Progenitor cell of endocrine pancreas (in vitro differentiated cells): ENCODE measurements at regions not wholly inside any gene's neighbourhood (a gene's known extent, or its start where the extent isn't known, plus 50 kb on each side); places are given as distances from the start of the nearest gene placed in this dataset.

Source experiments
- DNase-seq: peaks from one replicate; pipeline ENCODE4 v3.0.0; 2021; ENCODE audit warnings: low spot score; ENCODE audit not compliant: unreplicated experiment
- H3K27ac Mint-ChIP-seq: 2 replicates; pipeline ENCODE4 v1.8.0; 2021; ENCODE audit warnings: mild to moderate bottlenecking, moderate library complexity, mixed read lengths
- H3K27me3 Mint-ChIP-seq: 2 replicates; pipeline ENCODE4 v1.8.0; 2021; ENCODE audit warnings: mixed read lengths
- H3K36me3 Mint-ChIP-seq: 2 replicates; pipeline ENCODE4 v1.8.0; 2022; ENCODE audit warnings: mixed read lengths; ENCODE audit not compliant: insufficient read depth
- H3K4me1 Mint-ChIP-seq: 2 replicates; pipeline ENCODE4 v1.8.0; 2021; ENCODE audit warnings: low read depth, mixed read lengths
- H3K4me3 Mint-ChIP-seq: 2 replicates; pipeline ENCODE4 v1.8.0; 2021; ENCODE audit warnings: low read depth, mild to moderate bottlenecking, moderate library complexity, mixed read lengths
- H3K9me3 Mint-ChIP-seq: 2 replicates; pipeline ENCODE4 v1.8.0; 2021; ENCODE audit warnings: low read depth, mixed read lengths
- TF ChIP-seq, protein P1 (sequence below): fragments of 200-600 bp; sonication (generic); IDR thresholded peaks from one replicate; pipeline ENCODE4 v1.5.0; 2021; ENCODE audit warnings: antibody characterized with exemption, mild to moderate bottlenecking; ENCODE audit not compliant: unreplicated experiment

DNA sequence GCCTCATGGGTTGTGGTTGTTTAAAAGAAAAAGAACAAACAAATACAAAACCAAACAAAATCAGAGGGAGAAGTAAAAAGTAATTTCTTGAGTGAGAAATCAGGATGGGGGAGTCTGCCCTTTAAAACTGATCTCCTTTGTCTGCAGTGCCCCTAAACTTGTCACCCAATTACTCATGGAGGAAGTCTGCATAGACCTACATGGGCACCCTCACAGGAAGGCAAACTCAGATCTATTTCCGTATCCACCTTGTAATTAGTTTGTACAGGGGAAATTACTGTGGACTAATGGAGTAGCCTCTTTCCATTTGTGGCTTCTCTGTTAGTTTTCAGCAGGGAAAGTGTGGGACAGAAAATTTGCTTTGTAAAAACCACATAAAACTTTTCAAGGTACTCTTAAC lies 600.4 kb downstream of the ADGRL2 start:
- no peaks in the 10 kb centered on the region for H3K9me3 Mint-ChIP-seq
- no peak overlapping the region for H3K4me3 Mint-ChIP-seq
- no peaks in the 10 kb centered on the region for H3K36me3 Mint-ChIP-seq
- TF ChIP-seq, protein P1, sequence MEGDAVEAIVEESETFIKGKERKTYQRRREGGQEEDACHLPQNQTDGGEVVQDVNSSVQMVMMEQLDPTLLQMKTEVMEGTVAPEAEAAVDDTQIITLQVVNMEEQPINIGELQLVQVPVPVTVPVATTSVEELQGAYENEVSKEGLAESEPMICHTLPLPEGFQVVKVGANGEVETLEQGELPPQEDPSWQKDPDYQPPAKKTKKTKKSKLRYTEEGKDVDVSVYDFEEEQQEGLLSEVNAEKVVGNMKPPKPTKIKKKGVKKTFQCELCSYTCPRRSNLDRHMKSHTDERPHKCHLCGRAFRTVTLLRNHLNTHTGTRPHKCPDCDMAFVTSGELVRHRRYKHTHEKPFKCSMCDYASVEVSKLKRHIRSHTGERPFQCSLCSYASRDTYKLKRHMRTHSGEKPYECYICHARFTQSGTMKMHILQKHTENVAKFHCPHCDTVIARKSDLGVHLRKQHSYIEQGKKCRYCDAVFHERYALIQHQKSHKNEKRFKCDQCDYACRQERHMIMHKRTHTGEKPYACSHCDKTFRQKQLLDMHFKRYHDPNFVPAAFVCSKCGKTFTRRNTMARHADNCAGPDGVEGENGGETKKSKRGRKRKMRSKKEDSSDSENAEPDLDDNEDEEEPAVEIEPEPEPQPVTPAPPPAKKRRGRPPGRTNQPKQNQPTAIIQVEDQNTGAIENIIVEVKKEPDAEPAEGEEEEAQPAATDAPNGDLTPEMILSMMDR = no peak
- no peaks in the 10 kb centered on the region for H3K27me3 Mint-ChIP-seq
- DNase-seq = no peak
- peaks cover 3% of the 10 kb centered on the region for H3K4me1 Mint-ChIP-seq
- no peak overlapping the region for H3K27ac Mint-ChIP-seq

DNA sequence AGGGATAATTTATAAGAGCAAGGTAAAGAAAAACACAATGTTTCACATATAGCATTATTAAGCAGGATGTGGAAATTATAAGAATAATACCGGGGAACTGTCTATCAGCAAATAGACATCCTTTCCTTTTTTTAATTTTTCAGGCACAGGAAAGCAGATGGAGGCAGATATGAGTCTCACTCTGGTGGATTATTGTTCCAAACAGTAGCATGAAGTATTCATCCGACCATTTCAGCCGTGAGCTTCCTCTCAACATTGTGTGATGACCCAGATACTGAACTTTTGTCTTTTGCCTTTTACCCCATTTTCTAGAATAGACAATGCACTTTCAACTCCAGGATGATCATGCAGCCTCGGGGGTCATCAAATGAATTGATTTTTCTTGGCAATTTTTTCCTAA lies 599.8 kb downstream of the ADGRL2 start:
- Mint-ChIP-seq H3K9me3 (no peaks in the 10 kb centered on the region), H3K4me3 (no peak overlapping the region), H3K4me1 (peaks cover 3% of the 10 kb centered on the region), H3K27ac (no peak overlapping the region), H3K27me3 (no peaks in the 10 kb centered on the region), H3K36me3 (no peaks in the 10 kb centered on the region)
- TF ChIP-seq, protein P1 = no peak
- DNase-seq = no peak

DNA sequence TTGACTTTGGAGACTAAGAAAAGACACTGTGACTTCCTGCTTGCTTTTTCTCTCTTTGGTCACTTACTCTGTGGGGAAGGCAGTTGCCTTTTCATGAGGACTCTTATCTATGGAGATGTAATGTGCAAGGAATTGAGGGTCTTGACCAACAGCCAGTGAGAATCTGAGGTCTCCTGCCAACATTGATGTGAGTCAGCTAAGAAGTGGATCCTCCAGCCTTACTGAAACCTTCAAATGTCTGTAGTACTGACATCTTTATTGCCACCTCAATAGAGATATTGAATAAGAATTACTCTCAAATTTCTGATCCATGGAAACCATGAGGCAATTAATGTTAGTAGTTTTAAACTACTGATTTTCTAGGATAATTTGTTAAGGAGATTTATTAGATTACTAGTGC lies 598.4 kb downstream of the ADGRL2 start:
- no peak overlapping the region for H3K27ac Mint-ChIP-seq
- no peaks in the 10 kb centered on the region for H3K27me3 Mint-ChIP-seq
- TF ChIP-seq, protein P1 = no peak
- no peaks in the 10 kb centered on the region for H3K9me3 Mint-ChIP-seq
- no peak overlapping the region for H3K4me3 Mint-ChIP-seq
- no peak for DNase-seq
- H3K36me3 Mint-ChIP-seq = no peaks in the 10 kb centered on the region
- no peaks in the 10 kb centered on the region for H3K4me1 Mint-ChIP-seq

DNA sequence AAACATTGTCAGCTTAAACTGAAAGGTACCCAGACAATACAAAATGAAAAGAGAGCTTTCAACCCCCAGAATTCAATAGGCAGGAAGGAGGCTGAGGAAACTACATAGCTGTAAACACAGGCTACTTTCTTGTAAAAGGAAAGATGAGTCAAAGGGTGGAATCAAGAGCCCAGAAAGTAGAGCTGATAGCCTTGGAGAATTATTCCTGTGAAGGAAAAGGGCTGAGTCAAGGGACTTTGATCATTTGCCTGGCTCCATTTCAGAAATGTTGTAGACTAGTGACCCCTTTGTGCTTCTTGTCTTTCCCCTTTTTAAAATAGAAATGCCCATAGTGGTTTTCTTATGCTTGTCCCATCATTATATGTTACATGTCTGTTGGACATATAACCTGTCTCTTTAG lies 597.6 kb downstream of the ADGRL2 start:
- no peaks in the 10 kb centered on the region for H3K36me3 Mint-ChIP-seq
- H3K27ac Mint-ChIP-seq = no peak overlapping the region
- no peaks in the 10 kb centered on the region for H3K27me3 Mint-ChIP-seq
- H3K4me1 Mint-ChIP-seq = no peaks in the 10 kb centered on the region
- DNase-seq = no peak
- TF ChIP-seq, protein P1 = no peak
- H3K9me3 Mint-ChIP-seq = no peaks in the 10 kb centered on the region
- H3K4me3 Mint-ChIP-seq = no peak overlapping the region

DNA sequence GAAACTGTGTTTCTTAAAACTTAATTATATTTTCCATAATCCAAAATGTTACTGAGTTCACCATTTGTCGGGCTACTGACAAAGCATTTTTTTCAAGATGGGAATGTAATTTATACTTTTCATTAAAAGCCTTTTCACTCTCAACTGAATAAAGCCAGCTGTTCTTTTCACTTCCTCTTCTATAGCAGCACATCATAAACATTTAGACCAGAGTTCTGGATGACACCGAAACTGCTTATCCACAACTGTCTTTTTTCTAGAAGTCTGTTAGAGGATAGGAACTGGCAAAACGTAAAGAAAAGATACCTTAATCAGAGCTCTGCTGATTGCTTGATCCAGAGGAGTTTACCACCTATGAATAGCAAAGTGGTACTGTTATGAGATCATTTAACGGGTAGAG lies 594.7 kb downstream of the ADGRL2 start:
- Mint-ChIP-seq H3K9me3 (no peaks in the 10 kb centered on the region), H3K4me1 (no peaks in the 10 kb centered on the region), H3K27me3 (no peaks in the 10 kb centered on the region), H3K27ac (no peak overlapping the region), H3K4me3 (no peak overlapping the region), H3K36me3 (no peaks in the 10 kb centered on the region)
- TF ChIP-seq, protein P1 = no peak
- DNase-seq = no peak

DNA sequence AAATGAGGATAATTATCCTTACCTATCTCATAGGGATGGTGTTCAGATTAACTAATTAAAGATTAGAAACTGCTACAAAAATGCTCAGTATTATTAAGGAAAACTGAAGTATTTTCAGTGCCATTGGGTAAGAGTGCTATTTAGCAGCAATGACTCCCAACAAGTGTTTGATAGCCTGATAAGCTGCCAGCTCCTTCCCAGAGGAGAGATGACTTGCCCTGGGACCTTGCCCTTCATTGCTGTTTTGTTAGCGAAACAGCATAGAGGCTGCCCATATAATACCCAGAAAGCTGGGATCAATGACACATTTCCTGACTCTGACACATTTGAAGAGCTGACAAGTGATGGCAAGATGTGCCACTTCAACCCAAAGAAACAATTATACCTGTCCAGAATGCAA lies 592.2 kb downstream of the ADGRL2 start:
- TF ChIP-seq, protein P1 = no peak
- Mint-ChIP-seq H3K36me3 (no peaks in the 10 kb centered on the region), H3K27me3 (no peaks in the 10 kb centered on the region), H3K9me3 (no peaks in the 10 kb centered on the region), H3K4me1 (no peaks in the 10 kb centered on the region), H3K27ac (no peak overlapping the region), H3K4me3 (no peak overlapping the region)
- no peak for DNase-seq
